PC-9 (cell line): ENCODE measurements at regions not wholly inside any gene's neighbourhood (a gene's known extent, or its start where the extent isn't known, plus 50 kb on each side); places are given as distances from the start of the nearest gene placed in this dataset.

Experiments
- BruUV-seq: library from RNA; stranded (reverse); fragments of 400-500 nt; replicated peaks from 2 replicates; lab custom pipeline; 2021; lab: Mats Ljungman, UMichigan
- CTCF ChIA-PET: fragments of 300-600 bp; sonication (Branson Sonifier 250); formaldehyde crosslinking; loops from one replicate; lab custom pipeline; 2022; ENCODE audit warnings: antibody characterized with exemption; lab: Charles Lee
- POLR2A ChIA-PET: fragments of 300-600 bp; sonication (Branson Sonifier 250); formaldehyde crosslinking; loops from one replicate; lab custom pipeline; 2022; ENCODE audit warnings: antibody characterized with exemption; ENCODE audit not compliant: unreplicated experiment; lab: Charles Lee
- DNase-seq, 2 experiments: peaks; one replicate each; pipeline versions ENCODE4 v3.0.0 to v3.0.0-alpha.2; 2015 to 2022; ENCODE audit warnings: mixed read lengths in 1 of 2
- H2AFZ ChIP-seq: fragments of 200-600 bp; sonication (generic); 2 replicates; pipeline ENCODE4 v1.8.1; 2017; ENCODE audit warnings: antibody characterized with exemption
- H3F3A ChIP-seq: fragments of 200-600 bp; sonication (generic); 2 replicates; pipeline ENCODE4 v1.8.1; 2017; ENCODE audit warnings: antibody characterized with exemption, mild to moderate bottlenecking, low read depth; ENCODE audit not compliant: insufficient read depth
- H3K27ac ChIP-seq: fragments of 200-600 bp; sonication (generic); 2 replicates; pipeline ENCODE4 v1.6.1; 2016; ENCODE audit warnings: mixed run types
- H3K27me3 ChIP-seq: fragments of 200-600 bp; sonication (generic); 2 replicates; pipeline ENCODE4 v1.6.1; 2016; ENCODE audit warnings: low read depth, mixed run types; ENCODE audit not compliant: insufficient read depth
- H3K36me3 ChIP-seq: fragments of 200-600 bp; sonication (generic); 2 replicates; pipeline ENCODE4 v1.6.1; 2016; ENCODE audit warnings: low read depth, mixed run types
- H3K4me1 ChIP-seq: fragments of 200-600 bp; sonication (generic); replicated peaks from 2 replicates; pipeline ENCODE4 v1.6.1; 2016; ENCODE audit warnings: mixed run types; ENCODE audit not compliant: insufficient read depth
- H3K4me2 ChIP-seq: fragments of 200-600 bp; sonication (generic); 2 replicates; pipeline ENCODE4 v1.6.1; 2017; ENCODE audit warnings: mixed run types
- H3K4me3 ChIP-seq: fragments of 200-600 bp; sonication (generic); 2 replicates; pipeline ENCODE4 v1.6.1; 2016; ENCODE audit warnings: mixed run types
- H3K79me2 ChIP-seq: fragments of 200-600 bp; sonication (generic); 2 replicates; pipeline ENCODE4 v1.6.1; 2017; ENCODE audit warnings: low read depth, mixed run types
- H3K9me2 ChIP-seq: fragments of 200-600 bp; sonication (generic); 2 replicates; pipeline ENCODE4 v1.8.1; 2017; ENCODE audit warnings: mild to moderate bottlenecking; ENCODE audit not compliant: insufficient read depth
- H3K9me3 ChIP-seq: fragments of 200-600 bp; sonication (generic); 2 replicates; pipeline ENCODE4 v1.8.1; 2016; ENCODE audit warnings: low read depth; ENCODE audit not compliant: insufficient read depth
- H4K20me1 ChIP-seq: fragments of 200-600 bp; sonication (generic); 2 replicates; pipeline ENCODE4 v1.8.1; 2017; ENCODE audit not compliant: insufficient read depth
- EZH2 ChIP-seq: fragments of 200-600 bp; sonication (generic); IDR thresholded peaks from 2 replicates; pipeline ENCODE4 v1.8.0; 2017; ENCODE audit warnings: antibody characterized with exemption, low read depth
- intact Hi-C: fragments of 100-400 bp; cut with micrococcal nuclease; formaldehyde crosslinking; loops from one replicate; pipeline ENCODE4 v1.10.0; 2022; ENCODE audit not compliant: unreplicated experiment
- TF ChIP-seq, protein P1 (sequence below): fragments of 200-600 bp; sonication (generic); conservative IDR thresholded peaks from 2 replicates; pipeline ENCODE4 v1.6.1; 2017; ENCODE audit warnings: mixed run types, antibody characterized with exemption, mild to moderate bottlenecking, moderate library complexity

DNA sequence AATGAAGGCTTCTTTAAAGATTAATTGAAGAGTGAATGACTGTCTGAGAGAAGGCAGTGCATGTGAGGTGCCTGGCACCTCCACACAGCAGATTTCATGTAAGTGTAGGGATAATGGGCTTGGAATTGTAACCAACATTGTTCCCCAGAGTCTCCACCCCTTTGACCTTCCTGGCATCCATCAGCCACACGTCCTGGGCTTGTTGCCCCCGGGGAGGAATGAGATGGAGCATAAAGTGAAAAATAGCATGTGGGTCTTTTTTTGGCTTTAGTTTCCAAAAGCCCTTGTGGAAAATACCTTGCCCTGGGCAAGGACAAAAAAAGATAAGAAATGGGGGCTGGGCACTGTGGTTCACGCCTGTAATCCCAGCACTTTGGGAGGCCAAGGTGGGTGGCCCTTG lies 242.2 kb upstream of the ECI2 start:
- no peak overlapping the region for H3K4me3 ChIP-seq
- H3K4me2 ChIP-seq = no peak overlapping the region
- no peak for TF ChIP-seq EZH2
- TF ChIP-seq, protein P1, sequence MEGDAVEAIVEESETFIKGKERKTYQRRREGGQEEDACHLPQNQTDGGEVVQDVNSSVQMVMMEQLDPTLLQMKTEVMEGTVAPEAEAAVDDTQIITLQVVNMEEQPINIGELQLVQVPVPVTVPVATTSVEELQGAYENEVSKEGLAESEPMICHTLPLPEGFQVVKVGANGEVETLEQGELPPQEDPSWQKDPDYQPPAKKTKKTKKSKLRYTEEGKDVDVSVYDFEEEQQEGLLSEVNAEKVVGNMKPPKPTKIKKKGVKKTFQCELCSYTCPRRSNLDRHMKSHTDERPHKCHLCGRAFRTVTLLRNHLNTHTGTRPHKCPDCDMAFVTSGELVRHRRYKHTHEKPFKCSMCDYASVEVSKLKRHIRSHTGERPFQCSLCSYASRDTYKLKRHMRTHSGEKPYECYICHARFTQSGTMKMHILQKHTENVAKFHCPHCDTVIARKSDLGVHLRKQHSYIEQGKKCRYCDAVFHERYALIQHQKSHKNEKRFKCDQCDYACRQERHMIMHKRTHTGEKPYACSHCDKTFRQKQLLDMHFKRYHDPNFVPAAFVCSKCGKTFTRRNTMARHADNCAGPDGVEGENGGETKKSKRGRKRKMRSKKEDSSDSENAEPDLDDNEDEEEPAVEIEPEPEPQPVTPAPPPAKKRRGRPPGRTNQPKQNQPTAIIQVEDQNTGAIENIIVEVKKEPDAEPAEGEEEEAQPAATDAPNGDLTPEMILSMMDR = no peak
- intact Hi-C loops = no loop called here
- POLR2A ChIA-PET = no interaction called here
- H3K36me3 ChIP-seq = no peaks in the 10 kb centered on the region
- DNase-seq = no peak
- no peaks in the 10 kb centered on the region for H3K4me1 ChIP-seq
- H4K20me1 ChIP-seq = no peaks in the 10 kb centered on the region
- H3K9me3 ChIP-seq = no peaks in the 10 kb centered on the region
- H3K79me2 ChIP-seq = no peaks in the 10 kb centered on the region
- no peak overlapping the region for H3K27ac ChIP-seq
- no peaks in the 10 kb centered on the region for H3K27me3 ChIP-seq
- CTCF ChIA-PET = no interaction called here
- no peaks in the 10 kb centered on the region for H3K9me2 ChIP-seq
- no peak overlapping the region for H2AFZ ChIP-seq
- BruUV-seq = no TSS peak
- H3F3A ChIP-seq = no peaks in the 10 kb centered on the region

- peaks cover 7% of the 10 kb centered on the region; the same call in 1 of the 2 replicates for H3F3A ChIP-seq
- H3K9me3 ChIP-seq = no peaks in the 10 kb centered on the region
- BruUV-seq = no TSS peak
- ChIA-PET CTCF (no interaction called here), POLR2A (no interaction called here)
- H3K79me2 ChIP-seq = no peaks in the 10 kb centered on the region
- no peaks in the 10 kb centered on the region for H3K36me3 ChIP-seq
- DNase-seq = no peak
- no peak overlapping the region for H2AFZ ChIP-seq
- no peak overlapping the region for H3K27ac ChIP-seq
- H3K4me1 ChIP-seq = peaks cover 14% of the 10 kb centered on the region; the same call in 1 of the 2 replicates
- H3K4me3 ChIP-seq = no peak overlapping the region
- no peaks in the 10 kb centered on the region for H4K20me1 ChIP-seq
- TF ChIP-seq, protein P1 = no peak
- no peak for TF ChIP-seq EZH2
- H3K9me2 ChIP-seq = no peaks in the 10 kb centered on the region
- H3K27me3 ChIP-seq = no peaks in the 10 kb centered on the region
- intact Hi-C loops = no loop called here
- no peak overlapping the region for H3K4me2 ChIP-seq
Observed at GRCh38 chr6:4374216-4374615, 238.8 kb upstream of the ECI2 start.

DNA sequence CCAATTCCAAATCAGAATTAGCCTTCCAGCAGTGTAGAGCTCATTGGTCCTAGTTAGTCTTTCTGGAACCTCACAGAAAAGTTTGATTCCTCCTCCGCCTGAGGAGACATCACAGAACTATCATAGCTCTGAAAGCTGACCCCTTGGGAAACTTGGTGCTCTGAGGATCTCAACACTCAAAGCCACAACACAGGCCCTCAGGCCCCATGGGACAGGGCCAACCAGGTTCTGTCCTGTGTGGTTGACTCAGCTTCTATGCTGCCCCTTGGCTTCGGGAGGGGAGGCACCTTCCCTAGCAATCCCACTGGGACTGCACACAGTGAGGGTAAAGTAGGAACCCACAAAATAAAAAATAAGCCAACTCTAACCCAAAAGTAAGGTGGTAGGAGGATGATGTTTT lies 237.5 kb upstream of the ECI2 start:
- CTCF ChIA-PET = no interaction called here

More for the DNA sequence above, 237.5 kb upstream of the ECI2 start:
- no peak for DNase-seq
- Histone ChIP-seq H3K79me2 (no peaks in the 10 kb centered on the region), H3F3A (peaks cover 7% of the 10 kb centered on the region; the same call in 1 of the 2 replicates), H3K4me3 (no peak overlapping the region), H3K4me1 (peaks cover 16% of the 10 kb centered on the region; the same call in 1 of the 2 replicates), H3K27ac (no peak overlapping the region), H3K27me3 (no peaks in the 10 kb centered on the region), H3K4me2 (no peak overlapping the region), H2AFZ (no peak overlapping the region), H4K20me1 (no peaks in the 10 kb centered on the region), H3K36me3 (no peaks in the 10 kb centered on the region), H3K9me3 (no peaks in the 10 kb centered on the region), H3K9me2 (no peaks in the 10 kb centered on the region)
- BruUV-seq = no TSS peak
- intact Hi-C loops = no loop called here
- TF ChIP-seq EZH2 = no peak
- TF ChIP-seq, protein P1 = no peak
- POLR2A ChIA-PET = no interaction called here
